ENCODE measurements at regions not wholly inside any gene's neighbourhood (a gene's known extent, or its start where the extent isn't known, plus 50 kb on each side); places are given as distances from the start of the nearest gene placed in this dataset.

DNA sequence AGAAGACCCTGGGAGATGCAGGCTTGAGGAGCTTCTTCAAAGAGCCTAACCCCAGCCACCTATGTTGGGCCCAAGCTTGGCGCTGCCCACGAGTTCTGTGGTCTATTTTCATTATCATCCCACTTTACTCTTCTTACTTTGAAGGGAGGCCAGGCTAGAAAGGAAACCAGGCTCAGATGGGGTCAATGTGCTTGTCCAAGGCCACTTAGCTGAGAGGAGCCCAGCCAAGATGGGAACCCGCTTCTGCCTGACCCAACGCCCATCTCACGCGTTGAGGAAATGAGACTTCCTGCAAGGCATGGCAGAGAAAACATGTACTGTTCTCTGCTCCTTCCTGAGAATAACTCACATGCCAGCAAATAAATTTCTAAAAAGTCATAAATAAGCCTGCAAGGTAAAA is 486.3 kb upstream of the PROK2 start:
- H3K27me3 Mint-ChIP-seq (ENCODE audit: insufficient read depth, low read depth, poor library complexity) = peaks cover 6% of the 10 kb centered on the region
- Histone ChIP-seq H3K4me3 (no peak overlapping the region), H3K79me2 (replicated peaks; ENCODE audit: insufficient read depth) (no peaks in the 10 kb centered on the region), H3K27me3 (ENCODE audit: insufficient read depth) (no peaks in the 10 kb centered on the region), H3K27ac (ENCODE audit: low read depth) (no peak overlapping the region), H3K9me2 (ENCODE audit: insufficient read depth) (peaks cover 2% of the 10 kb centered on the region; the same call in 1 of the 2 replicates), H3K36me3 (ENCODE audit: insufficient read depth) (no peaks in the 10 kb centered on the region), H3F3A (replicated peaks; ENCODE audit: low read depth) (no peaks in the 10 kb centered on the region), H2AFZ (no peak overlapping the region), H3K4me1 (ENCODE audit: insufficient read depth) (no peaks in the 10 kb centered on the region; the same call in 1 of the 2 replicates), H3K4me2 (no peak overlapping the region), H4K20me1 (replicated peaks; ENCODE audit: insufficient read depth) (no peaks in the 10 kb centered on the region)
- H3K36me3 Mint-ChIP-seq (ENCODE audit: low read depth) = no peaks in the 10 kb centered on the region
- TF ChIP-seq ZNF331 (CRISPR knock-in tag; IDR thresholded peaks at IDR 0.05; ENCODE audit: low read depth) (no peak), JUNB (IDR thresholded peaks at IDR 0.05; ENCODE audit: unreplicated experiment) (no peak), EZH2phosphoT487 (IDR thresholded peaks at IDR 0.05; ENCODE audit: unreplicated experiment) (no peak), POLR2AphosphoS5 (IDR thresholded peaks at IDR 0.05; ENCODE audit: low read depth) (no peak), CREB1 (CRISPR knock-in tag; IDR thresholded peaks at IDR 0.05; ENCODE audit: low read depth) (no peak)
- TF ChIP-seq, protein P1, sequence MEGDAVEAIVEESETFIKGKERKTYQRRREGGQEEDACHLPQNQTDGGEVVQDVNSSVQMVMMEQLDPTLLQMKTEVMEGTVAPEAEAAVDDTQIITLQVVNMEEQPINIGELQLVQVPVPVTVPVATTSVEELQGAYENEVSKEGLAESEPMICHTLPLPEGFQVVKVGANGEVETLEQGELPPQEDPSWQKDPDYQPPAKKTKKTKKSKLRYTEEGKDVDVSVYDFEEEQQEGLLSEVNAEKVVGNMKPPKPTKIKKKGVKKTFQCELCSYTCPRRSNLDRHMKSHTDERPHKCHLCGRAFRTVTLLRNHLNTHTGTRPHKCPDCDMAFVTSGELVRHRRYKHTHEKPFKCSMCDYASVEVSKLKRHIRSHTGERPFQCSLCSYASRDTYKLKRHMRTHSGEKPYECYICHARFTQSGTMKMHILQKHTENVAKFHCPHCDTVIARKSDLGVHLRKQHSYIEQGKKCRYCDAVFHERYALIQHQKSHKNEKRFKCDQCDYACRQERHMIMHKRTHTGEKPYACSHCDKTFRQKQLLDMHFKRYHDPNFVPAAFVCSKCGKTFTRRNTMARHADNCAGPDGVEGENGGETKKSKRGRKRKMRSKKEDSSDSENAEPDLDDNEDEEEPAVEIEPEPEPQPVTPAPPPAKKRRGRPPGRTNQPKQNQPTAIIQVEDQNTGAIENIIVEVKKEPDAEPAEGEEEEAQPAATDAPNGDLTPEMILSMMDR (conservative IDR thresholded peaks at IDR 0.05; ENCODE audit: low read depth in 2 of 2) = no peak
- TF ChIP-seq, protein P2, sequence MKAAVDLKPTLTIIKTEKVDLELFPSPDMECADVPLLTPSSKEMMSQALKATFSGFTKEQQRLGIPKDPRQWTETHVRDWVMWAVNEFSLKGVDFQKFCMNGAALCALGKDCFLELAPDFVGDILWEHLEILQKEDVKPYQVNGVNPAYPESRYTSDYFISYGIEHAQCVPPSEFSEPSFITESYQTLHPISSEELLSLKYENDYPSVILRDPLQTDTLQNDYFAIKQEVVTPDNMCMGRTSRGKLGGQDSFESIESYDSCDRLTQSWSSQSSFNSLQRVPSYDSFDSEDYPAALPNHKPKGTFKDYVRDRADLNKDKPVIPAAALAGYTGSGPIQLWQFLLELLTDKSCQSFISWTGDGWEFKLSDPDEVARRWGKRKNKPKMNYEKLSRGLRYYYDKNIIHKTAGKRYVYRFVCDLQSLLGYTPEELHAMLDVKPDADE (IDR thresholded peaks at IDR 0.05) = no peak
- TF ChIP-seq, protein P3, sequence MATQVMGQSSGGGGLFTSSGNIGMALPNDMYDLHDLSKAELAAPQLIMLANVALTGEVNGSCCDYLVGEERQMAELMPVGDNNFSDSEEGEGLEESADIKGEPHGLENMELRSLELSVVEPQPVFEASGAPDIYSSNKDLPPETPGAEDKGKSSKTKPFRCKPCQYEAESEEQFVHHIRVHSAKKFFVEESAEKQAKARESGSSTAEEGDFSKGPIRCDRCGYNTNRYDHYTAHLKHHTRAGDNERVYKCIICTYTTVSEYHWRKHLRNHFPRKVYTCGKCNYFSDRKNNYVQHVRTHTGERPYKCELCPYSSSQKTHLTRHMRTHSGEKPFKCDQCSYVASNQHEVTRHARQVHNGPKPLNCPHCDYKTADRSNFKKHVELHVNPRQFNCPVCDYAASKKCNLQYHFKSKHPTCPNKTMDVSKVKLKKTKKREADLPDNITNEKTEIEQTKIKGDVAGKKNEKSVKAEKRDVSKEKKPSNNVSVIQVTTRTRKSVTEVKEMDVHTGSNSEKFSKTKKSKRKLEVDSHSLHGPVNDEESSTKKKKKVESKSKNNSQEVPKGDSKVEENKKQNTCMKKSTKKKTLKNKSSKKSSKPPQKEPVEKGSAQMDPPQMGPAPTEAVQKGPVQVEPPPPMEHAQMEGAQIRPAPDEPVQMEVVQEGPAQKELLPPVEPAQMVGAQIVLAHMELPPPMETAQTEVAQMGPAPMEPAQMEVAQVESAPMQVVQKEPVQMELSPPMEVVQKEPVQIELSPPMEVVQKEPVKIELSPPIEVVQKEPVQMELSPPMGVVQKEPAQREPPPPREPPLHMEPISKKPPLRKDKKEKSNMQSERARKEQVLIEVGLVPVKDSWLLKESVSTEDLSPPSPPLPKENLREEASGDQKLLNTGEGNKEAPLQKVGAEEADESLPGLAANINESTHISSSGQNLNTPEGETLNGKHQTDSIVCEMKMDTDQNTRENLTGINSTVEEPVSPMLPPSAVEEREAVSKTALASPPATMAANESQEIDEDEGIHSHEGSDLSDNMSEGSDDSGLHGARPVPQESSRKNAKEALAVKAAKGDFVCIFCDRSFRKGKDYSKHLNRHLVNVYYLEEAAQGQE (IDR thresholded peaks at IDR 0.05; ENCODE audit: unreplicated experiment) = no peak
- DNase-seq (ENCODE audit: low spot score) (no peak), ATAC-seq (no peak)
- H3K4me1 Mint-ChIP-seq = peaks cover 26% of the 10 kb centered on the region
- no peak overlapping the region for H3K4me3 Mint-ChIP-seq
- H3K9me3 Mint-ChIP-seq = no peaks in the 10 kb centered on the region
- H3K27ac Mint-ChIP-seq = no peak overlapping the region

- peaks cover 6% of the 10 kb centered on the region for H3K27me3 Mint-ChIP-seq (ENCODE audit: insufficient read depth, low read depth, poor library complexity)
- H4K20me1 ChIP-seq (replicated peaks; ENCODE audit: insufficient read depth) = no peaks in the 10 kb centered on the region
- ATAC-seq (no peak), DNase-seq (ENCODE audit: low spot score) (no peak)
- no peaks in the 10 kb centered on the region; the same call in 1 of the 2 replicates for H3K4me1 ChIP-seq (ENCODE audit: insufficient read depth)
- H3K4me3 Mint-ChIP-seq = no peak overlapping the region
- H2AFZ ChIP-seq = no peak overlapping the region
- H3K9me3 Mint-ChIP-seq = no peaks in the 10 kb centered on the region
- peaks cover 26% of the 10 kb centered on the region for H3K4me1 Mint-ChIP-seq
- H3K4me3 ChIP-seq = no peak overlapping the region
- H3K4me2 ChIP-seq = no peak overlapping the region
- H3K27ac Mint-ChIP-seq = no peak overlapping the region
- no peaks in the 10 kb centered on the region for H3K27me3 ChIP-seq (ENCODE audit: insufficient read depth)
- no peak overlapping the region for H3K27ac ChIP-seq (ENCODE audit: low read depth)
- no peaks in the 10 kb centered on the region for H3K79me2 ChIP-seq (replicated peaks; ENCODE audit: insufficient read depth)
- no peaks in the 10 kb centered on the region for H3F3A ChIP-seq (replicated peaks; ENCODE audit: low read depth)
- no peaks in the 10 kb centered on the region for H3K36me3 Mint-ChIP-seq (ENCODE audit: low read depth)
- H3K36me3 ChIP-seq (ENCODE audit: insufficient read depth) = no peaks in the 10 kb centered on the region
- peaks cover 2% of the 10 kb centered on the region; the same call in 1 of the 2 replicates for H3K9me2 ChIP-seq (ENCODE audit: insufficient read depth)
- TF ChIP-seq, protein P3 (IDR thresholded peaks at IDR 0.05; ENCODE audit: unreplicated experiment) = no peak
Measured at GRCh38 chr3:72270730-72271129, 485.8 kb upstream of the PROK2 start.
